ENCODE measurements at regions not wholly inside any gene's neighbourhood (a gene's known extent, or its start where the extent isn't known, plus 50 kb on each side); places are given as distances from the start of the nearest gene placed in this dataset.

- DNase-seq: no peak
These were observed 402.0 kb upstream of the IRX4 start for GRCh38 chr5:2284678-2285077.

- no peak for DNase-seq
These were observed 400.8 kb upstream of the IRX4 start for GRCh38 chr5:2283481-2284045.

- no peak for DNase-seq
These were observed 400.2 kb upstream of the IRX4 start for GRCh38 chr5:2282893-2283292.

GRCh38 chr5:2282034-2282690 lies 399.4 kb upstream of the IRX4 start:
- DNase-seq: no peak

GRCh38 chr5:2281446-2281845 lies 398.7 kb upstream of the IRX4 start:
- no peak for DNase-seq

GRCh38 chr5:2280318-2280717 lies 397.6 kb upstream of the IRX4 start:
- DNase-seq: no peak

GRCh38 chr5:2278825-2279456 lies 396.2 kb upstream of the IRX4 start:
- no peak for DNase-seq

GRCh38 chr5:2277886-2278285 lies 395.2 kb upstream of the IRX4 start:
- no peak for DNase-seq

GRCh38 chr5:2276101-2276500 lies 393.4 kb upstream of the IRX4 start:
- no peak for DNase-seq

- DNase-seq: no peak
These were observed 390.0 kb upstream of the IRX4 start for GRCh38 chr5:2272755-2273154.

- no peak for DNase-seq
These were observed 389.3 kb upstream of the IRX4 start for GRCh38 chr5:2272039-2272438.

- no peak for DNase-seq
These were observed 388.6 kb upstream of the IRX4 start for GRCh38 chr5:2271316-2271715.

- no peak for DNase-seq
These were observed 387.7 kb upstream of the IRX4 start for GRCh38 chr5:2270467-2270866.

- DNase-seq: no peak
These were observed 386.9 kb upstream of the IRX4 start for GRCh38 chr5:2269656-2270055.

GRCh38 chr5:2267991-2268390 lies 385.3 kb upstream of the IRX4 start:
- DNase-seq: no peak

GRCh38 chr5:2266641-2267240 lies 384.0 kb upstream of the IRX4 start:
- DNase-seq: no peak

GRCh38 chr5:2265341-2265740 lies 382.6 kb upstream of the IRX4 start:
- no peak for DNase-seq

GRCh38 chr5:2263763-2264162 lies 381.0 kb upstream of the IRX4 start:
- DNase-seq: no peak

- no peak for DNase-seq
These were observed 379.9 kb upstream of the IRX4 start for GRCh38 chr5:2262620-2263019.

- DNase-seq: no peak
These were observed 378.4 kb upstream of the IRX4 start for GRCh38 chr5:2261004-2261703.

GRCh38 chr5:2260211-2261003 lies 377.7 kb upstream of the IRX4 start:
- DNase-seq: no peak

- no peak for DNase-seq
These were observed 376.9 kb upstream of the IRX4 start for GRCh38 chr5:2259494-2260107.

Measured in NCI-H2227 treated with DMSO at 0.1 percent for 48 hours (cell line).